ENCODE measurements at regions not wholly inside any gene's neighbourhood (a gene's known extent, or its start where the extent isn't known, plus 50 kb on each side); places are given as distances from the start of the nearest gene placed in this dataset.
"Not testable (repeated sequence)": the region's sequence is repeated elsewhere in the genome, so short reads cannot be mapped to it uniquely, and the experiment has no call there.

GRCh38 chr2:82215212-82215611, 1910.7 kb upstream of the LRRTM1 start:
- TF ChIP-seq CTCF (IDR thresholded peaks at IDR 0.05; ENCODE audit: low read depth, low read length, missing control alignments): no peak
- no peak for DNase-seq (ENCODE audit: extremely low read depth, low read depth)
- H3K4me3 ChIP-seq (replicated peaks; ENCODE audit: low read depth, low read length): no peak overlapping the region

GRCh38 chr2:82199493-82199852, 1894.9 kb upstream of the LRRTM1 start:
- H3K4me3 ChIP-seq (replicated peaks; ENCODE audit: low read depth, low read length): no peak overlapping the region
- no peak for DNase-seq (ENCODE audit: extremely low read depth, low read depth)
- no peak for TF ChIP-seq CTCF (IDR thresholded peaks at IDR 0.05; ENCODE audit: low read depth, low read length, missing control alignments)

- DNase-seq (ENCODE audit: extremely low read depth, low read depth): no peak
- no peak for TF ChIP-seq CTCF (IDR thresholded peaks at IDR 0.05; ENCODE audit: low read depth, low read length, missing control alignments)
- H3K4me3 ChIP-seq (replicated peaks; ENCODE audit: low read depth, low read length): no peak overlapping the region
These were observed 1894.4 kb upstream of the LRRTM1 start for GRCh38 chr2:82198809-82199492.

- no peak for TF ChIP-seq CTCF (IDR thresholded peaks at IDR 0.05; ENCODE audit: low read depth, low read length, missing control alignments)
- DNase-seq (ENCODE audit: extremely low read depth, low read depth): no peak
- H3K4me3 ChIP-seq (replicated peaks; ENCODE audit: low read depth, low read length): no peak overlapping the region
These were observed 1877.7 kb upstream of the LRRTM1 start for GRCh38 chr2:82182270-82182669.

GRCh38 chr2:82175210-82175609, 1870.7 kb upstream of the LRRTM1 start:
- not testable (repeated sequence) for H3K4me3 ChIP-seq (replicated peaks; ENCODE audit: low read depth, low read length); DNase-seq (ENCODE audit: extremely low read depth, low read depth)

GRCh38 chr2:82172483-82172882, 1867.9 kb upstream of the LRRTM1 start:
- no peak for DNase-seq (ENCODE audit: extremely low read depth, low read depth)
- TF ChIP-seq CTCF (IDR thresholded peaks at IDR 0.05; ENCODE audit: low read depth, low read length, missing control alignments): no peak

GRCh38 chr2:82169379-82169778, 1864.8 kb upstream of the LRRTM1 start:
- DNase-seq (ENCODE audit: extremely low read depth, low read depth): no peak
- H3K4me3 ChIP-seq (replicated peaks; ENCODE audit: low read depth, low read length): no peak overlapping the region
- TF ChIP-seq CTCF (IDR thresholded peaks at IDR 0.05; ENCODE audit: low read depth, low read length, missing control alignments): no peak

More at GRCh38 chr2:82172483-82172882, 1867.9 kb upstream of the LRRTM1 start:
- no peak overlapping the region for H3K4me3 ChIP-seq (replicated peaks; ENCODE audit: low read depth, low read length)
